Activated T-helper 2 cell treated with anti-CD3 and anti-CD28 coated beads, Interferon-gamma antibody, Interleukin-2, Interleukin-4, amounts not matched to agents 10 μg/mL and 5 μg/mL and 100 μg/mL, durations not matched to agents 14 hours and 24 hours and 36 hours (primary cell): ENCODE measurements at regions not wholly inside any gene's neighbourhood (a gene's known extent, or its start where the extent isn't known, plus 50 kb on each side); places are given as distances from the start of the nearest gene placed in this dataset.

Experiments
- DNase-seq: peaks from one replicate; pipeline ENCODE4 v3.0.0; 2021; ENCODE audit warnings: low spot score
- H3K27ac Mint-ChIP-seq: one replicate; pipeline ENCODE4 v1.8.0; 2021; ENCODE audit warnings: mixed read lengths
- H3K27me3 Mint-ChIP-seq: one replicate; pipeline ENCODE4 v1.8.0; 2021; ENCODE audit warnings: low read depth, mixed read lengths
- H3K36me3 Mint-ChIP-seq: one replicate; pipeline ENCODE4 v1.8.0; 2021; ENCODE audit warnings: low read depth, mixed read lengths
- H3K4me1 Mint-ChIP-seq: one replicate; pipeline ENCODE4 v1.8.0; 2021; ENCODE audit warnings: low read depth, mixed read lengths
- H3K4me3 Mint-ChIP-seq: one replicate; pipeline ENCODE4 v1.8.0; 2021; ENCODE audit warnings: low read depth, mild to moderate bottlenecking, moderate library complexity, mixed read lengths
- H3K9me3 Mint-ChIP-seq: one replicate; pipeline ENCODE4 v1.8.0; 2021; ENCODE audit warnings: mixed read lengths
- intact Hi-C: fragments of 100-400 bp; cut with micrococcal nuclease; formaldehyde crosslinking; loops from one replicate; pipeline ENCODE4 v1.15.1; 2023

DNA sequence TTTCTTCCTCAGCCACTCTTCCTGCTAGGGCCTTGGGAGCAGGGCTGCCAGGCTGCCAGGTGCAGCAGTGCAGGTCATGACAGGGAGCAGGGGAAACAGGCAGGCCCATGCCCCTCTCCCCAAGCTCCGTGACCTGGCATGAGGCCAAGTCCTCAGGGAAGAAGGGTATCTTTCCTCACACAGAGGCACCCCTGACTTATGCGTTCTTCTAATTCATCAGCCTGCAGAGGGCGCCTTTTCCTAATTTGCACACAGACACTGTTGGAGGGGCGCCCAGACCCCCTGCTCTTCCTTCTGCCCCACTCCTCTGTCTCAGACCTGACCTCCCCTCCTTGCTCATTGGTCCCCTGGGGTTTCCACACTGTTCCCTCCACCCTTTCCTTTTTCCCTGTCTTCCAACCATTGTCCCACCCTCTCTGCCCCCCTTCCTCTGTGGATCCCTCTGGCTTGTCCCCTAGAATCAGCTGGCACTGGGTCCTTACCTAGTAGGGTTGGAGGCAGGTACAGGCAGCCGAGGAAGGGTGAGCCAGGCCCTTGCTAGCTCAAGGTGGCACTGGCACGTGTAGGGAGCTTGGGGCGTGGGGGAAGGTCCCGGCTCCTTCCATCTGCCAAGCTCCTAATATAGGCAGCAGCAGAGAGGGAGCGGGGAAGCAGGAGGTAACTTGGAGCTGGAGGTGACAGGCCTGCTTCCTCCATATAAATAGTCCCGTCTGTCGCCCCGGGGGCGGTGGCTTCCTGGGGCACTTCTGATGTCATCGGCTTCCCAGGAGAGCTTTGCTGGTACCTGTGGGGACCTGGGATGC lies 154.9 kb upstream of the MLN start:
- no peak overlapping the region for H3K27ac Mint-ChIP-seq

GRCh38 chr6:33957892-33958525 lies 154.2 kb upstream of the MLN start:
- no peak overlapping the region for H3K4me3 Mint-ChIP-seq
- no peaks in the 10 kb centered on the region for H3K36me3 Mint-ChIP-seq
- H3K27ac Mint-ChIP-seq = no peak overlapping the region
- DNase-seq = no peak
- H3K27me3 Mint-ChIP-seq = peaks cover 3% of the 10 kb centered on the region
- no peaks in the 10 kb centered on the region for H3K9me3 Mint-ChIP-seq
- intact Hi-C loops = no loop called here
- no peaks in the 10 kb centered on the region for H3K4me1 Mint-ChIP-seq

More for the DNA sequence above, 154.9 kb upstream of the MLN start:
- intact Hi-C loops = no loop called here
- Mint-ChIP-seq H3K4me1 (no peaks in the 10 kb centered on the region), H3K27me3 (peaks cover 2% of the 10 kb centered on the region), H3K9me3 (no peaks in the 10 kb centered on the region), H3K36me3 (no peaks in the 10 kb centered on the region), H3K4me3 (no peak overlapping the region)
- DNase-seq = no peak

GRCh38 chr6:33957131-33957891 lies 153.5 kb upstream of the MLN start:
- intact Hi-C loops = no loop called here
- no peak for DNase-seq

GRCh38 chr6:33956206-33956605 lies 152.4 kb upstream of the MLN start:
- DNase-seq = no peak
- Mint-ChIP-seq H3K36me3 (no peaks in the 10 kb centered on the region), H3K9me3 (no peaks in the 10 kb centered on the region), H3K4me1 (no peaks in the 10 kb centered on the region), H3K4me3 (no peak overlapping the region), H3K27ac (no peak overlapping the region), H3K27me3 (peaks cover 3% of the 10 kb centered on the region)
- intact Hi-C loops = no loop called here

More at GRCh38 chr6:33957131-33957891, 153.5 kb upstream of the MLN start:
- peaks cover 3% of the 10 kb centered on the region for H3K27me3 Mint-ChIP-seq
- H3K36me3 Mint-ChIP-seq = no peaks in the 10 kb centered on the region
- no peaks in the 10 kb centered on the region for H3K9me3 Mint-ChIP-seq
- no peaks in the 10 kb centered on the region for H3K4me1 Mint-ChIP-seq
- H3K27ac Mint-ChIP-seq = no peak overlapping the region
- no peak overlapping the region for H3K4me3 Mint-ChIP-seq

DNA sequence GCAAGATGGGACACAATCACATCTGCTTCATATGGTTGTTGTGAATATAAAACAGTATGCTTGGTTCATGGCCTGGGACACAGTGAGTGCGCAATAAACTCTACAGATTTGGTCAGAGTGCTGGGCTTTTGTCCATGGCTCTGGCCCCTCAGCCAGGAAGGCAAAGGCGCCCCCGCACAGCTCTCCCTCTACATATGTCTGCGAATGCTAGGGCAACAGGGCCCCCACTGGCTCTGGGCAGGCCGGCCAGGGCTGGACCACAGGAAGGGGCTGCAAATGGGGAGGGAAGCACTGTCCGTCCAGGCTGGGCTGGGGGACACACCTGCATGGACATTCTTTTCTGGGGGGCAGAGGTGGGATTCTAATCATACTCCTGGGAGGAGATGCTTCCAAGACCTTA lies 151.8 kb upstream of the MLN start:
- DNase-seq = no peak
- Mint-ChIP-seq H3K27me3 (peaks cover 2% of the 10 kb centered on the region), H3K4me3 (no peak overlapping the region), H3K4me1 (no peaks in the 10 kb centered on the region), H3K9me3 (no peaks in the 10 kb centered on the region), H3K36me3 (no peaks in the 10 kb centered on the region), H3K27ac (no peak overlapping the region)
- intact Hi-C loops = no loop called here

DNA sequence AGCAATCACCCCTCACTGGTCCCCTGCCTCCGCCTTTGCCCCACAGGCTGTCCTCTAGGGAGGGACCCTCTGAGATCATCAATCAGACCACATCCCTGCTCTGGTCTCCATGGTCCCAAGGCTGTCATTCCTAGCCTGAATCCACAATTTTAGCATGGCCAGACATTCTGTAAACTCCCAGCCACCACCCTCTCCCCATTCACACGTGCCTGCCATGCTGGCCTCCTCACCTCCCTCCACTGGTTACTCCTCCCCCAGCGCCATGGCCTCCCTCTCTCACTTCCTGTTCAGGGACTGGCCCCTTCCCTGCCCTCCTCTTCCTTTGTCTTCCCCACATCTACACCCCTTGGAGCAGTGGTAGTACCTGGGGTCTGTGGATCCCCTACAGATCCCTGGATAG lies 150.7 kb upstream of the MLN start:
- H3K9me3 Mint-ChIP-seq = no peaks in the 10 kb centered on the region
- H3K27me3 Mint-ChIP-seq = peaks cover 2% of the 10 kb centered on the region
- H3K36me3 Mint-ChIP-seq = no peaks in the 10 kb centered on the region
- H3K27ac Mint-ChIP-seq = no peak overlapping the region
- no peaks in the 10 kb centered on the region for H3K4me1 Mint-ChIP-seq
- H3K4me3 Mint-ChIP-seq = no peak overlapping the region
- DNase-seq = no peak
- intact Hi-C loops = no loop called here

- Mint-ChIP-seq H3K9me3 (no peaks in the 10 kb centered on the region), H3K36me3 (no peaks in the 10 kb centered on the region), H3K27me3 (peaks cover 2% of the 10 kb centered on the region), H3K4me3 (no peak overlapping the region), H3K4me1 (no peaks in the 10 kb centered on the region), H3K27ac (no peak overlapping the region)
- intact Hi-C loops = no loop called here
- no peak for DNase-seq
Measured at GRCh38 chr6:33953171-33953570, 149.4 kb upstream of the MLN start.

- intact Hi-C loops = no loop called here
- H3K9me3 Mint-ChIP-seq = no peaks in the 10 kb centered on the region
- H3K27ac Mint-ChIP-seq = no peak overlapping the region
Measured at GRCh38 chr6:33952016-33952415, 148.2 kb upstream of the MLN start.

DNA sequence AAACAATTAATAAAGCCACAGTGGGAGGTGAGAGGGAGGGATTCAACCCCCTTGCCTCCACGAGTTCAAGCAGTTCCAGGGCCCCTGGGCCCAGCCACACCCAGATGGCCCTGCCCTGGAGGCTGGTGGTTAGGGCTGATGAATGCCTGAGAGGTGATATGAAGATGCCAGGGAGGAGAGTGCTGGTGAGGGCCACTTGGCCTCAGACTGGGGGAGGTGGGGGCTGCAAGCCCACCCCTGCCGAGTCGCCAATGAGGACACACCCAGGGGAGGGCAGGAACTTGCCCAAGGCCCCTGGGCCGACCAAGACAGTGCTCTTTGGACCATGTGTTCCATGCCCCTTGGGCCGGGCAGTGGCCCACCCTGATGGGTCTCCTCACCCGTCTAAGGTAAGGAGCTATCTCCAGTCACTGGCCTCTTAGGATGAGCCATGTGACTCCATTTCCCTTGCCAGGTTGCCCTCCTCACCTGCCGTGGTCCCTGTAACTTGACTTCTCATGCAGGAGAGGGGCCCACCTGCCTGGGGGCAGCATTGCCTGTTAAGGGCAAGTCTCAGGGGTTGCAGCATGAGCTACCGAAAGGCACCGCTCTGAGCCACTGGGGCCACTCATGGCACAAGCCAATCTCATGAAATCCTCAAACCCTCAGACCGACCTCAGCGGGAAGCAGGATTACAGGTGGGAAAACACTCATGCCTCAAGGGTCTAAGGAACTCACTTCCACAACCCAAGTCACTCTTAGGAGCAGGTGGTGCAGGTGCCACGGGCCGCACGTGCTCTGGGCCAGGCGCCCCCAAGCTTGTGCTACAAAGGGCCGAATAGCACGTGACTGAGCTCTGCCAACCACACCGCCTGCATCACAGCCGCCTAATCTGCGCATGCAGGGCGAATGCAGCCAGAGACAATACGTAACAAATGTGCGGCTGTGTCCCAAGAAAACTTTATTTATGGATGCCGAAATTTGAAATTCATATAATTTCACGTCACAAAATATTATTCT lies 147.4 kb upstream of the MLN start:
- no peaks in the 10 kb centered on the region for H3K36me3 Mint-ChIP-seq
- no peaks in the 10 kb centered on the region for H3K4me1 Mint-ChIP-seq
- intact Hi-C loops = no loop called here
- peaks cover 2% of the 10 kb centered on the region for H3K27me3 Mint-ChIP-seq
- DNase-seq = no peak
- no peak overlapping the region for H3K4me3 Mint-ChIP-seq
- H3K27ac Mint-ChIP-seq = no peak overlapping the region
- H3K9me3 Mint-ChIP-seq = no peaks in the 10 kb centered on the region

More at GRCh38 chr6:33952016-33952415, 148.2 kb upstream of the MLN start:
- Mint-ChIP-seq H3K27me3 (peaks cover 2% of the 10 kb centered on the region), H3K4me3 (no peak overlapping the region), H3K4me1 (no peaks in the 10 kb centered on the region), H3K36me3 (no peaks in the 10 kb centered on the region)
- no peak for DNase-seq

GRCh38 chr6:33950472-33950881 lies 146.7 kb upstream of the MLN start:
- no peak overlapping the region for H3K4me3 Mint-ChIP-seq

DNA sequence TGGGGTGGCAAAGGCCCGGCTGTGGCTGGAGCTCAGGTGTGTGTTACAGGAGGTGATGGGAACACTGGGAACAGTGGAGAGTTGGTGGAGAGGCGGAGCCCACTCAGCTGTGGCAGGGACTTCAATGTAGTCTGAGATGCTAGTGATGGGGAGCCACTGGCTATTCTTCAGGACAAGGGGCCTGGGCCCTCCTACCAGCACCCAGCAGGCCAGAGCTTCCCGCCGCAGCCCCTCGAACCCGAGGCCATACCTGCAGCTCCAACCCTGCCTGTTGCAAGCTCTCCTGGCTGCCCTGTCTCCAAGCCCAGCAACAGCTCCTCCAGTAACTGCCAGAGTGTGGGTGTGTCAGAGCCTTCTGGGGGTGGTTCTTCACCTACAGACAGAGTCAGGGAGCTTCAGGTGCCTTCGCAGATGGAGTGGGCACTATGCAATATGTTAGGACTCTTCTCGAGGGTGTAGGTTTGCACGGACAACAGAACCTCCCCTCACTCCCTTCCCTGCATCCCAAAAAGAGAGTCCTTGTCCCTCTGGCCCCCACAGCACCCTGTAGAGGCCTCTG lies 146.2 kb upstream of the MLN start:
- intact Hi-C loops = no loop called here
- no peak for DNase-seq
- Mint-ChIP-seq H3K9me3 (no peaks in the 10 kb centered on the region), H3K4me1 (no peaks in the 10 kb centered on the region), H3K36me3 (no peaks in the 10 kb centered on the region), H3K27ac (no peak overlapping the region), H3K4me3 (no peak overlapping the region), H3K27me3 (peaks cover 2% of the 10 kb centered on the region)

More at GRCh38 chr6:33950472-33950881, 146.7 kb upstream of the MLN start:
- no peaks in the 10 kb centered on the region for H3K36me3 Mint-ChIP-seq
- no peaks in the 10 kb centered on the region for H3K9me3 Mint-ChIP-seq
- H3K27me3 Mint-ChIP-seq = peaks cover 2% of the 10 kb centered on the region
- intact Hi-C loops = no loop called here
- no peak for DNase-seq
- no peaks in the 10 kb centered on the region for H3K4me1 Mint-ChIP-seq
- H3K27ac Mint-ChIP-seq = no peak overlapping the region

DNA sequence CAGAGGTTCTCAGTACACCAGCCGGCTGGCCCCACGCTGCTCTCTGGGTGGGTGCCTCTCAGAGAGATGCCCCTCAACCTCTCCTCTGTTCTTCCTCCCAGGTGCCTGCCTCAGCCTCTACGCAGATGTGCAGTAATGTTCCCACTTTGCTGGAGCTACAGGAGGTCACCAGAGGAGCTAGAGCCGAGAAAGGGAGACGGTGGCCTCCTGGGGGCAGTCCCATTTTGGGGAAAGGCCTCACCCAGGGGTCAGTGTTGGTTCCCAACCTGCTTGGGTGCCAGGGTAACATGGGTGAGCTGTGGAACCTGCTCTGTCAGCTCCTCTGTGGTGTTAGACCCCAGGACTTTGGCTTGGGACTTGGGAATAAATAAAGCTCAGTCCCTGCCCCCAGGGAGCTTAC lies 145.3 kb upstream of the MLN start:
- no peaks in the 10 kb centered on the region for H3K36me3 Mint-ChIP-seq
- intact Hi-C loops = no loop called here
- H3K4me1 Mint-ChIP-seq = no peaks in the 10 kb centered on the region
- no peak overlapping the region for H3K4me3 Mint-ChIP-seq
- no peak for DNase-seq
- no peak overlapping the region for H3K27ac Mint-ChIP-seq
- H3K9me3 Mint-ChIP-seq = no peaks in the 10 kb centered on the region
- H3K27me3 Mint-ChIP-seq = peaks cover 2% of the 10 kb centered on the region
